ENCODE measurements at regions not wholly inside any gene's neighbourhood (a gene's known extent, or its start where the extent isn't known, plus 50 kb on each side); places are given as distances from the start of the nearest gene placed in this dataset.

DNA sequence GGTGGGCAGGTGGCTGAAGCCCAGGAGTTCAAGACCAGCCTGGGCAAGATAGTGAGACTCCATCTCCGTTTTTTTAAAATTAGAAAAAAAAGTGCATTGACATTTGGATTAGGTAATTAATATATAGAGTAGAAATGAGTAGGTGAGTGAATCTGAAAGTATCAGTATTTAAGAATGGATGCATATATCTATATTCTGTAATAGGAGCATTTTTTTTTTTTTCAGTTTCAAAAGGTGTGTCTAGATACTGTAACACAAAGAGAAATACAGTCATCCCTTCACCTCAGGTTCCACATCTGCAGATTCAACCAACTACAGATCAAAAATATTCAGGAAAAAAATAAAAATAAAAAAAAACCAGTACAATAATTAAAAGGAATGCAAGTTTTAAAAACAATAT is 50.8 kb downstream of the RBM27 start:
- H3K27ac Mint-ChIP-seq: no peak overlapping the region
- no peak for DNase-seq (ENCODE audit: low spot score in 2 of 2, unreplicated experiment in 2 of 2)
- no peaks in the 10 kb centered on the region for H3K27me3 Mint-ChIP-seq (ENCODE audit: low read depth)
- no peaks in the 10 kb centered on the region for H3K9me3 Mint-ChIP-seq
- H3K36me3 Mint-ChIP-seq: peaks cover 25% of the 10 kb centered on the region
- TF ChIP-seq, protein P1, sequence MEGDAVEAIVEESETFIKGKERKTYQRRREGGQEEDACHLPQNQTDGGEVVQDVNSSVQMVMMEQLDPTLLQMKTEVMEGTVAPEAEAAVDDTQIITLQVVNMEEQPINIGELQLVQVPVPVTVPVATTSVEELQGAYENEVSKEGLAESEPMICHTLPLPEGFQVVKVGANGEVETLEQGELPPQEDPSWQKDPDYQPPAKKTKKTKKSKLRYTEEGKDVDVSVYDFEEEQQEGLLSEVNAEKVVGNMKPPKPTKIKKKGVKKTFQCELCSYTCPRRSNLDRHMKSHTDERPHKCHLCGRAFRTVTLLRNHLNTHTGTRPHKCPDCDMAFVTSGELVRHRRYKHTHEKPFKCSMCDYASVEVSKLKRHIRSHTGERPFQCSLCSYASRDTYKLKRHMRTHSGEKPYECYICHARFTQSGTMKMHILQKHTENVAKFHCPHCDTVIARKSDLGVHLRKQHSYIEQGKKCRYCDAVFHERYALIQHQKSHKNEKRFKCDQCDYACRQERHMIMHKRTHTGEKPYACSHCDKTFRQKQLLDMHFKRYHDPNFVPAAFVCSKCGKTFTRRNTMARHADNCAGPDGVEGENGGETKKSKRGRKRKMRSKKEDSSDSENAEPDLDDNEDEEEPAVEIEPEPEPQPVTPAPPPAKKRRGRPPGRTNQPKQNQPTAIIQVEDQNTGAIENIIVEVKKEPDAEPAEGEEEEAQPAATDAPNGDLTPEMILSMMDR (IDR thresholded peaks at IDR 0.05; ENCODE audit: unreplicated experiment): no peak
- H3K4me1 Mint-ChIP-seq: no peaks in the 10 kb centered on the region
- no peak overlapping the region for H3K4me3 Mint-ChIP-seq

DNA sequence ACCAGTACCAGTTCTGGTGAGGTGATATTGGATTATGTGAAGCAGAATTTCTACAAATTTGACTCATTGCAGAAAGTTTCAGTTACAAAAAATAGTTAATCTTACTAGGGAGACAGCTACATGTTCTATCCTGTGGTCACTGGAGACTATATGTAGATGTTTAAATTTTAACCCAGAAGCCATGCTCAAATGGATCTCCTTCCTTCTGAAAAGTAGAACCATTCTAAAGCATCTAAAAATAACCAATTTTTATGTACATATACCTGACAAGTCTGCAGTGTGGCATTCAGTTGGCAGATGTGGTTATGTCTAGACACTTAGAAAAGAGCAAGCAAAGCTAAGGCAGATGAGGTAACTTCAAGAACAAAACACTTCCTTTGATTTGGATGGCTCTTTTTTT is 65.5 kb upstream of the POU4F3 start:
- no peaks in the 10 kb centered on the region for H3K27me3 Mint-ChIP-seq (ENCODE audit: low read depth)
- H3K27ac Mint-ChIP-seq: no peak overlapping the region
- no peak for DNase-seq (ENCODE audit: low spot score in 2 of 2, unreplicated experiment in 2 of 2)
- H3K4me3 Mint-ChIP-seq: no peak overlapping the region
- no peaks in the 10 kb centered on the region for H3K4me1 Mint-ChIP-seq
- no peaks in the 10 kb centered on the region for H3K9me3 Mint-ChIP-seq
- peaks cover 34% of the 10 kb centered on the region for H3K36me3 Mint-ChIP-seq
- TF ChIP-seq, protein P1 (IDR thresholded peaks at IDR 0.05; ENCODE audit: unreplicated experiment): no peak

DNA sequence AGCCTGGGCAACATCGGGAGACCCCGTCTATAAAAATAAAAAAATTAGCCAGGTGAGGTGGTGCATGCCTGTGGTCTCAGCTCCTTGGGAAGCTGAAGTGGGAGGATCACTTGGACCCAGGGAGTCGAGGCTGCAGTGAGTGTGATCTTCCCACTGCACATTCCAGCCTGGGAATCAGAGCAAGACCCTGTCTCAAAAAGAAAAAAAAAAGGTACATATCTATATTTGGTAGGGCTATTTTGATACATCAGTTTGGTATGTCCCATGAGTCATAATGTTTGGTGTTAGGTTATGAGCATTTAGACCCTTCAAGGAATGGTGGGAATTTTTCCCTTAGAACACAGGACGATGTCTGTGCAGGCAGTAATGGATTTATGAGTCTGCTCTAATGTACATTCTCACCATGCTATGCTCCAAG is 55.3 kb upstream of the POU4F3 start:
- Mint-ChIP-seq H3K9me3 (no peaks in the 10 kb centered on the region), H3K4me1 (peaks cover 3% of the 10 kb centered on the region), H3K27me3 (ENCODE audit: low read depth) (no peaks in the 10 kb centered on the region), H3K27ac (peak overlapping the region; percentile 87), H3K36me3 (peaks cover 16% of the 10 kb centered on the region), H3K4me3 (no peak overlapping the region)
- DNase-seq (ENCODE audit: low spot score in 2 of 2, unreplicated experiment in 2 of 2): no peak
- TF ChIP-seq, protein P1 (IDR thresholded peaks at IDR 0.05; ENCODE audit: unreplicated experiment): no peak

DNA sequence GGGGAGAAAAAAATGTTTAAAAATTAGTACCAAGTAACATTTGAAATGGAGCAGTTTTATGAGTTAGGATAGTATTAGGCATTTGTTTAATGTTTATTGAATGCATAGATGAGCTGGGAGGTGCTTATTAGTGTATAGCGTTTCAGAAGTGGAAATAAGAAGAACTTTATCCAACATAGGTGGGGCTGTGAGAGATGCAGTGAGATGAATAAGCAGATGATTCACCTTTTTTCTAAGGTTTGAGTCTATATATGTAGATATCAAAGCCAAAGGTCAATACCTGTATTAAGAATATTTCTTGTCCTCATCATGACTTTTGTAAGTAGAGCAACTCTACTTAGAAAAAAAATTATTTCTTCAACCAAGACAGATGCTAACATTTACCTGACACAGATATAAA is 54.6 kb upstream of the POU4F3 start:
- Mint-ChIP-seq H3K4me1 (peaks cover 3% of the 10 kb centered on the region), H3K4me3 (no peak overlapping the region), H3K27ac (no peak overlapping the region), H3K36me3 (peaks cover 16% of the 10 kb centered on the region), H3K9me3 (no peaks in the 10 kb centered on the region), H3K27me3 (ENCODE audit: low read depth) (no peaks in the 10 kb centered on the region)
- TF ChIP-seq, protein P1 (IDR thresholded peaks at IDR 0.05; ENCODE audit: unreplicated experiment): no peak
- no peak for DNase-seq (ENCODE audit: low spot score in 2 of 2, unreplicated experiment in 2 of 2)

All from mesothelial cell of epicardium (in vitro differentiated cells).